Thoracic aorta (tissue), 2 donors: ENCODE measurements at regions not wholly inside any gene's neighbourhood (a gene's known extent, or its start where the extent isn't known, plus 50 kb on each side); places are given as distances from the start of the nearest gene placed in this dataset.

ENCODE experiments used
- ATAC-seq: fragments of 150-250 bp; one replicate; pipeline ENCODE4 v1.8.0; 2017; ENCODE audit warnings: low read depth; ENCODE audit not compliant: insufficient number of reproducible peaks, low FRiP score
- DNase-seq: peaks from one replicate; pipeline ENCODE4 v3.0.0-alpha.2; 2020; ENCODE audit warnings: low spot score
- H3K27ac ChIP-seq, 2 donors: fragments of 200-600 bp; sonication (generic); 1 replicate in 1 of 2; 2 replicates in 1 of 2; pipeline ENCODE4 v1.5.1; 2016; ENCODE audit warnings: mild to moderate bottlenecking in 2 of 2, moderate library complexity in 2 of 2
- H3K27me3 ChIP-seq: fragments of 200-600 bp; sonication (generic); replicated peaks from 2 replicates; pipeline ENCODE4 v1.6.0; 2016; ENCODE audit warnings: mild to moderate bottlenecking; ENCODE audit not compliant: insufficient read depth
- H3K36me3 ChIP-seq: fragments of 200-600 bp; sonication (generic); one replicate; pipeline ENCODE4 v1.5.1; 2016
- H3K4me1 ChIP-seq, 2 donors: fragments of 200-600 bp; sonication (generic); 1 replicate in 1 of 2; 2 replicates in 1 of 2; pipeline versions ENCODE4 v1.5.1 to v1.6.0; 2016; ENCODE audit warnings: low read depth in 2 of 2, mild to moderate bottlenecking in 1 of 2; ENCODE audit not compliant: control insufficient read depth in 1 of 2
- H3K4me3 ChIP-seq: fragments of 200-600 bp; sonication (generic); 2 replicates; pipeline ENCODE4 v1.5.1; 2016; ENCODE audit warnings: mild to moderate bottlenecking
- H3K9me3 ChIP-seq: fragments of 200-600 bp; sonication (generic); 2 replicates; pipeline ENCODE4 v1.5.1; 2016
- TF ChIP-seq, protein P1 (sequence below): fragments of 200-600 bp; sonication (generic); IDR thresholded peaks from one replicate; pipeline ENCODE4 v1.5.1; 2019; ENCODE audit warnings: antibody characterized with exemption

DNA sequence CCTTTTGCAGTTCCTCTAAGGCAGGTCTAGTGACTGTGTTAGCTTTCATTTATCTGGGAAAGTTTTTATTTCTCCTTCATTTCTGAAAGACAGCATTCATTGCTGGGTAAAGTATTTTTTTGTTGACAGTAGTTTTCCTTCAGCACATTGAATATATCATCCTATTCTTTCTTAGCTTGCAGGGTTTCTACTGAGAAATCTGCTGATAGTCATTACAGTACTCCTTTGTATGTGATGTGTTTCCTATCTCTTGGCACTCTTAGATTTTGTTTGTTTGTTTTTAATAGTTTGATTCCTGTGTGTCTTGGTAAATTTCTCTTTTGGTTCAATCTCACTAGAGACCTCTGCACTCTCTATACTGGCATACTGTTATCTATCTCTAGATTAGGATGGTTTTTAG is 1667.9 kb downstream of the SLITRK1 start:
- Histone ChIP-seq H3K27me3 (no peaks in the 10 kb centered on the region), H3K36me3 (no peaks in the 10 kb centered on the region), H3K4me3 (no peak overlapping the region), H3K4me1 (no peaks in the 10 kb centered on the region), H3K27ac (no peak overlapping the region), H3K9me3 (peaks cover 10% of the 10 kb centered on the region)
- ATAC-seq (no peak), DNase-seq (no peak)
- TF ChIP-seq, protein P1, sequence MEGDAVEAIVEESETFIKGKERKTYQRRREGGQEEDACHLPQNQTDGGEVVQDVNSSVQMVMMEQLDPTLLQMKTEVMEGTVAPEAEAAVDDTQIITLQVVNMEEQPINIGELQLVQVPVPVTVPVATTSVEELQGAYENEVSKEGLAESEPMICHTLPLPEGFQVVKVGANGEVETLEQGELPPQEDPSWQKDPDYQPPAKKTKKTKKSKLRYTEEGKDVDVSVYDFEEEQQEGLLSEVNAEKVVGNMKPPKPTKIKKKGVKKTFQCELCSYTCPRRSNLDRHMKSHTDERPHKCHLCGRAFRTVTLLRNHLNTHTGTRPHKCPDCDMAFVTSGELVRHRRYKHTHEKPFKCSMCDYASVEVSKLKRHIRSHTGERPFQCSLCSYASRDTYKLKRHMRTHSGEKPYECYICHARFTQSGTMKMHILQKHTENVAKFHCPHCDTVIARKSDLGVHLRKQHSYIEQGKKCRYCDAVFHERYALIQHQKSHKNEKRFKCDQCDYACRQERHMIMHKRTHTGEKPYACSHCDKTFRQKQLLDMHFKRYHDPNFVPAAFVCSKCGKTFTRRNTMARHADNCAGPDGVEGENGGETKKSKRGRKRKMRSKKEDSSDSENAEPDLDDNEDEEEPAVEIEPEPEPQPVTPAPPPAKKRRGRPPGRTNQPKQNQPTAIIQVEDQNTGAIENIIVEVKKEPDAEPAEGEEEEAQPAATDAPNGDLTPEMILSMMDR = no peak

DNA sequence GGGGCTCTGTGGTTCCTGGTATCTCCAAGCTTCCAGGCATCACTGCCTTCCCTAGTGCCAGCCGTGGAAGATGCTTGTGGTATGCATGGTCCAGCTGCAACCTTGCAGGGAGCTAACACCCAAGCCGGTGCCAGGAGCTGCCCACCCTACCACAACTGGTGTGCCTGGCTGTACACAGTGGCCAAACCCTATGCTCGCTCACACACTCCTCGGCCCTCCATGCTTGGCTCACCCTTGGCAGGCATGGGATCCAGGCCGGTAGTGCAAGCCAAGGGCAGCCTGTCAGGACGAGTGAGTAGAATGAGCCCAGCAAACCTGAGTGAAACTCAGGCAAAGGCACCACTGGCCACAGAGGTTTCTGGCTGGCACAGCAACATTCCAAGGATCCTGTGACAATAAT is 1676.0 kb downstream of the SLITRK1 start:
- Histone ChIP-seq H3K27ac (no peak overlapping the region), H3K36me3 (no peaks in the 10 kb centered on the region), H3K9me3 (peaks cover 4% of the 10 kb centered on the region), H3K27me3 (no peaks in the 10 kb centered on the region), H3K4me3 (no peak overlapping the region), H3K4me1 (peaks cover 10 to 11% of the 10 kb centered on the region in 2 donors)
- ATAC-seq (no peak), DNase-seq (no peak)
- TF ChIP-seq, protein P1 = no peak

DNA sequence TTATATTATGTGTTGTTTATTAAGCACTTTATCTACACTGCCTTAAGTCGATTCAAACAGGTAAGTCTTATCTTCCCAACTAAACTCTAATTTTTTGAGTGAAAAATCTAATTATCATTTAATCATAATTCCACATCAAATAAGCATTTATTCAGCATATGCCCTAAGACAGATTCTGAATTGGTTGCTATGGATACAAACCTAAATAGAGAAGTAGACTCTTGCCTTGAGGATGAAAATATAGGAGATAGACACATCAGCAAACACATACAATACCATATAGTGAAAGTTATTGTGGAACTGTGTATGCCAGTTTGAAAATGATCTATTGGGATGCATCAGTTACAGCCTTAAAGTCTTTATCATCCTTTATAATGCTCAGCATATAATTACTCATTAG is 1679.9 kb downstream of the SLITRK1 start:
- Histone ChIP-seq H3K4me1 (peaks cover 10 to 11% of the 10 kb centered on the region in 2 donors), H3K4me3 (no peak overlapping the region), H3K27ac (no peak overlapping the region), H3K27me3 (no peaks in the 10 kb centered on the region), H3K36me3 (no peaks in the 10 kb centered on the region), H3K9me3 (peaks cover 4% of the 10 kb centered on the region)
- no peak for DNase-seq
- TF ChIP-seq, protein P1 = no peak
- no peak for ATAC-seq

DNA sequence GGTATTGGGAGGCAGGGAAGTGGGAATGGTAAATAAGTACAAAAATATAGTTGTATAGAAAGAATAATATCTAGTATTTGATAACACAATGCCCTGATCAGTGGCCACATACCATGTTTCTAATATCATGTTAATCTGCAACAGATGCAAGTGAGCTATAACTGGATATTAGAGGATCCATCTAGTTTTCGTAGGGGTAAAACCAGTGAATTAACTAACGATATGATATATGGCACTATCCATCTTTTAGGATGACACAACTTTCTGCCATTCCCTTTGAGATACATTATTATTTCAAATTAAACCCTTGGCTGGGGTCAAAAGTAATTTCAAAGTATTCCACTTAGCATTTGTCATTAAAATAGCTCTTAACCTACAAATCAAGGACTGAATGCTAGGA is 1686.2 kb downstream of the SLITRK1 start:
- Histone ChIP-seq H3K27me3 (no peaks in the 10 kb centered on the region), H3K4me1 (no peaks in the 10 kb centered on the region), H3K4me3 (no peak overlapping the region), H3K36me3 (no peaks in the 10 kb centered on the region), H3K9me3 (no peaks in the 10 kb centered on the region), H3K27ac (no peak overlapping the region)
- ATAC-seq = no peak
- TF ChIP-seq, protein P1 = no peak
- DNase-seq = no peak

DNA sequence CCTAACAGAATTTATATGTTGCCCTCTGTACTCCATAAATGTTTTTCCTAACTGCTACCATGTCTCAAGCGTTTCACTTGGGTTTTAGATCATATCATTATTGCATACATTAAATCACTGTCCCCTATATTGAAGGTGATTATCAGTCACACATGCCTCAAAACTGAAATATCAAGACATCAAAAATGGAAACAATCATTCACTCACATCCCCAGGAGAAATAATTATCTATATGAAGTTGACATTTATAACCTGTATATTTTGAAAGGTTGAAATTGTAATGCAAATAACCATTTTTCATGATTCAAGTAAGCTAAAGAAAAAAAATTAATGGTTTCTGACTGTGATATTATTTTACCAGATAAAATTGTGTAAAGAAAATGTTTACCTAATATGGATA is 1695.0 kb downstream of the SLITRK1 start:
- H3K9me3 ChIP-seq = no peaks in the 10 kb centered on the region
- no peaks in the 10 kb centered on the region for H3K4me1 ChIP-seq
- H3K4me3 ChIP-seq = no peak overlapping the region
- H3K27me3 ChIP-seq = no peaks in the 10 kb centered on the region
- no peak for ATAC-seq
- TF ChIP-seq, protein P1 = no peak
- DNase-seq = no peak
- H3K36me3 ChIP-seq = no peaks in the 10 kb centered on the region
- H3K27ac ChIP-seq = no peak overlapping the region
